MM.1S (cell line): ENCODE measurements at regions not wholly inside any gene's neighbourhood (a gene's known extent, or its start where the extent isn't known, plus 50 kb on each side); places are given as distances from the start of the nearest gene placed in this dataset.

Experiments
- CTCF ChIP-seq: fragments of 300-600 bp; sonication (generic); IDR thresholded peaks from 2 replicates; pipeline ENCODE4 v1.5.1; 2016; ENCODE audit warnings: antibody characterized with exemption, low read length, mixed read lengths
- EZH2 ChIP-seq: fragments of 300-600 bp; sonication (generic); optimal IDR thresholded peaks from 2 replicates; pipeline ENCODE3; 2017; ENCODE audit warnings: low read depth, mild to moderate bottlenecking, antibody characterized with exemption, low read length, mixed read lengths

- TF ChIP-seq CTCF, result no peak
- TF ChIP-seq EZH2, result no peak
Measured at GRCh38 chr5:120326651-120327050, 137.4 kb upstream of the PRR16 start.
